Stimulated activated CD8-positive, alpha-beta memory T cell treated with anti-CD3 and anti-CD28 coated beads, Interleukin-12 subunit alpha, Interleukin-12 subunit beta, amount 100 ng/mL, for 4 hours (primary cell): ENCODE measurements at regions not wholly inside any gene's neighbourhood (a gene's known extent, or its start where the extent isn't known, plus 50 kb on each side); places are given as distances from the start of the nearest gene placed in this dataset.

Source experiments
- DNase-seq: peaks from one replicate; pipeline ENCODE4 v3.0.0-alpha.2; 2020; ENCODE audit warnings: low read depth

DNA sequence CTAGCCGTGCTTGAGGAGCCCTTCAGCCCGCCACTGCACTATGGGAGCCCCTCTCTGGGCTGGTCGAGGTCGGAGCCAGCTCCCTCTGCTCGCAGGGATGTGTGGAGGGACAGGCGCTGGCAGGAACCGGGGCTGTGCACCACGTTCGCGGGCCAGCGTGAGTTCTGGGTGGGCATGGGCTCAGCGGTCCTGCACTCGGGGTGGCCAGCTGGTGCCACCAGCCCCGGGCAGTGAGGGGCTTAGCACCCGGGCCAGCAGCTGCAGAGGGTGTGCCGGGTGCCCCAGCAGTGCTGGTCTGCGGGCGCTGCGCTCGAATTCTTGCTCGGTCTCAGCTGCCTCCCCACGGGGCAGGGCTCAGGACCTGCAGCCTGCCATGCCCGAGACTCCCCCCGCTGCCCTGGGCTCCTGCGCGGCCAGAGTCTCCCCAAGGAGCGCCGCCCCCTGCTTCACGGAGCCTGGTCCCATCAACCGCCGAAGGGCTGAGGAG is 90.8 kb upstream of the NRG3 start:
- DNase-seq, result no peak

DNA sequence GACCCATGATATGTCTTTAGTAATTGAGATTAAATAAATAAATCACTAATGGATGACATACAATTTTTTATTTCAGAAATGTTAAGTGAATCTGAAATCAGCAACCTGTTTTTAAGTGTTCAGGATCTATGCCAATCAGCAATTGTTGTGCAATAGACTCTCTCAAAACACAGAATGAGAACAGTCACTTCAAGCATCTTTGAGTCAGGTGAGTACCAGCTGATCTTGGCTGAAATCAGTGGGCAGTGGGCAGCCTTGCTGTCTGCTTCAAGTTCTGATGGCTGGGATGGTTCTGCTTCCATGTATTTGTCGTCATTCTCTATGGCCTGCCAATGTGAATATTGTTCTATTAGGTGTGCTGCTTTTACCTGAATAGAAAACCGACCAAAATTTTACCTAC is 82.3 kb upstream of the NRG3 start:
- DNase-seq, result no peak

DNA sequence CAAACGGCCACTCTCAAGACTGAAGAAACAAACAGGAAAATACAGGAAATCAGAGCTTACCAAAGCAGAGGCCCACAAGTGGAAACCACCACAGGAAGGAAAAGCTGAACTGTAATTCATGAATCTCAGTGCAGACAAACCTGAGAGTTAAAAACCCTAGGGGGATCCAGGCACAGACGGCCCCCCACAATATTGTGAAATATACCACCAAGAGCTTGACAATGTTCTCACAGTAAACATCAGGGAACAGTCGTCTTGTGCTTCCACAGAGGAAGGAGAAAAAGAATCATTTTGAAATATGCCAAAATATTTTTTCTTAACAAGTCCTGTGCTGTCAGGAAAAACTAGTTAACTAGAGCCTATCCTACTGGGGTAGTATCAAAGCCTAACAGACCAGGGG is 68.2 kb upstream of the NRG3 start:
- no peak for DNase-seq

DNA sequence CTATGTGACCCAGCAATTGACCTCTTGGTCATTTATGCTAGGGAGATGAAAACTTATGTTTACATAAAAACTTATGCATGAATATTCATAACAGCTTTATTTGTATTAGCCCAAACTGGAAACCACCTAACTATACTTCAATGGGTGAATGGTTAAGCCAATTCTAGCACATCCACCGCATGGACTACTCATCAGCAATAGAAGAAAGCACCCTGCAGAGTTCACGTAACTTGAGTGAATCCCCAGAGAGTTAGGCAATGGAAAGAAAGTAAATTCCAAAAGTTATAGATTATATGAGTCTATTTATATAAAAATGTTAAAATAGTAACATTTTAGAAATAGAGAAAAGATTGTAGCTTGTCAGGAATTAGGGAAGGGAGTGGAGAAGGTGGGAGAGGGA is 60.2 kb upstream of the NRG3 start:
- DNase-seq, result no peak

DNA sequence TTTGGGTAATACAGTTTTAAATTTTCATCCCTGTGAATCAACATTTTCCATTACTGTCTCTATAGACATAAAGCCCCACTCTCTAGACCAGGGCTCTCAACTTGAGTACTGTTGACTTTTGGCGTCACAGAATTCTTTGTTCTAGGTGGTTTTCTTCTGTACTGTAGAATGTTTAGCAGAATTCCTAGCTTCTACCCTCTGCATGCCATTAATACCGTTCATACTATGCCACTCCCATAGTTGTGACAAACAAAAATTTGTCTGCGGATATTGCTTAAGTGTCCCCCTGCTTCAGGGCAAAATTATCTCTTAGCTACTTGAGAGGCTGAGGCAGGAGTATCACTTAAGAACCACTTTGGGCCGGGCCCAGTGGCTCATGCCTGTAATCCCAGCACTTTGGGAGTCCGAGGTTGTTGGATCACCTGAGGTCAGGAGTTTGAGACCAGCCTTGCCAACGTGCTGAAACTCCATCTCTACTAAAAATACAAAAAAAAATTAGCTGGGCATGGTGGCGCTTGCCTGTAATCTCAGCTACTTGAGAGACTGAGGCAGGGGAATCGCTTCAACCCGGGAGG is 57.3 kb upstream of the NRG3 start:
- DNase-seq, result no peak

DNA sequence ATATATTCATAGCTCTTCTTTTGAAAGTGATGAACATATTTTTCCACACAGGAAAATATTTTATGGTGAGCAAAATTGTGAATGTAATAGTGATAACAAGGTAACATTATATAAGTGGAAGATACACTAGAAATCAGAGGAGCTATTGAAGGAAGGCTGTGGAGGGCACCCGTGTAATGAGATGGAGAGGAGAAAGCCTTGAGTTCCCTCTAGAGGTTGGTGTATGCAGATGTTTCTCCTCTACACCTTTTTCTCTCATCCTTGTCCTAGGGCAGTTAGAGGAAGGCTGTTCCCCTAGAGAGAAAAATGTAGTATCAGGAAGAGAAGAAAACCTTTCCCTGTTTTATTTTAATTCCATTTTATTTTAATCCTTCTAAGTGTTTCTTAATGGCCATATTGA is 54.6 kb upstream of the NRG3 start:
- DNase-seq, result no peak
